Kidney epithelial cell (primary cell): ENCODE measurements at regions not wholly inside any gene's neighbourhood (a gene's known extent, or its start where the extent isn't known, plus 50 kb on each side); places are given as distances from the start of the nearest gene placed in this dataset.

Experiments
- DNase-seq: peaks from one replicate; pipeline ENCODE4 v3.0.0-alpha.2; 2010; ENCODE audit warnings: low read depth
- H3K27me3 ChIP-seq: 2 replicates; pipeline ENCODE4 v1.6.0; 2011; ENCODE audit warnings: low read length; ENCODE audit not compliant: control insufficient read depth, insufficient read depth
- H3K36me3 ChIP-seq: 2 replicates; pipeline ENCODE4 v1.5.1; 2011; ENCODE audit warnings: low read length; ENCODE audit not compliant: control insufficient read depth, insufficient read depth
- H3K4me3 ChIP-seq: 2 replicates; pipeline ENCODE4 v1.5.1; 2011; ENCODE audit warnings: low read depth, mild to moderate bottlenecking, control low read depth, low read length
- CTCF ChIP-seq: IDR thresholded peaks from 2 replicates; pipeline ENCODE4 v1.5.1; 2011; ENCODE audit warnings: mild to moderate bottlenecking, moderate library complexity, low read length, control low read depth, inconsistent platforms; ENCODE audit not compliant: insufficient read depth, poor library complexity, severe bottlenecking

- TF ChIP-seq CTCF = no peak
- no peak for DNase-seq
- H3K27me3 ChIP-seq = no peaks in the 10 kb centered on the region
- no peak overlapping the region for H3K4me3 ChIP-seq
- no peaks in the 10 kb centered on the region for H3K36me3 ChIP-seq
Observed at GRCh38 chr4:11700751-11701226, 272.1 kb upstream of the HS3ST1 start.

- Histone ChIP-seq H3K4me3 (no peak overlapping the region), H3K27me3 (no peaks in the 10 kb centered on the region), H3K36me3 (no peaks in the 10 kb centered on the region)
- TF ChIP-seq CTCF = no peak
- no peak for DNase-seq
Observed at GRCh38 chr4:11698846-11699590, 270.3 kb upstream of the HS3ST1 start.

GRCh38 chr4:11698033-11698432, 269.3 kb upstream of the HS3ST1 start:
- TF ChIP-seq CTCF = no peak
- Histone ChIP-seq H3K4me3 (no peak overlapping the region), H3K27me3 (no peaks in the 10 kb centered on the region), H3K36me3 (no peaks in the 10 kb centered on the region)
- no peak for DNase-seq

- DNase-seq = no peak
- no peak overlapping the region for H3K4me3 ChIP-seq
- no peak for TF ChIP-seq CTCF
- no peaks in the 10 kb centered on the region for H3K36me3 ChIP-seq
- H3K27me3 ChIP-seq = no peaks in the 10 kb centered on the region
Observed at GRCh38 chr4:11693693-11694092, 265.0 kb upstream of the HS3ST1 start.

- no peaks in the 10 kb centered on the region for H3K27me3 ChIP-seq
- no peak for TF ChIP-seq CTCF
- H3K36me3 ChIP-seq = no peaks in the 10 kb centered on the region
- H3K4me3 ChIP-seq = no peak overlapping the region
- DNase-seq = no peak
Observed at GRCh38 chr4:11691236-11691635, 262.5 kb upstream of the HS3ST1 start.

- TF ChIP-seq CTCF = no peak
- Histone ChIP-seq H3K4me3 (no peak overlapping the region), H3K36me3 (no peaks in the 10 kb centered on the region), H3K27me3 (no peaks in the 10 kb centered on the region)
- no peak for DNase-seq
Observed at GRCh38 chr4:11687727-11688126, 259.0 kb upstream of the HS3ST1 start.
